H9 (cell line): ENCODE measurements at regions not wholly inside any gene's neighbourhood (a gene's known extent, or its start where the extent isn't known, plus 50 kb on each side); places are given as distances from the start of the nearest gene placed in this dataset.

ENCODE experiments used
- DNase-seq: peaks from one replicate; pipeline ENCODE4 v3.0.0-alpha.2; 2017
- H2AFZ ChIP-seq: one replicate; pipeline ENCODE4 v1.6.1; 2013; ENCODE audit warnings: mild to moderate bottlenecking, low read length, control low read depth, moderate library complexity
- H2AK5ac ChIP-seq: 2 replicates; pipeline ENCODE4 v1.6.1; 2013; ENCODE audit warnings: low read length, control low read depth, mixed read lengths; ENCODE audit not compliant: insufficient read length
- H2BK120ac ChIP-seq: one replicate; pipeline ENCODE4 v1.6.1; 2013; ENCODE audit warnings: low read depth, mild to moderate bottlenecking, low read length, control low read depth, inconsistent platforms; ENCODE audit not compliant: poor library complexity, severe bottlenecking
- H2BK12ac ChIP-seq: 2 replicates; pipeline ENCODE4 v1.6.1; 2013; ENCODE audit warnings: low read length, control low read depth, mixed read lengths, low read depth; ENCODE audit not compliant: insufficient read length
- H2BK15ac ChIP-seq: 2 replicates; pipeline ENCODE4 v1.6.1; 2013; ENCODE audit warnings: low read depth, low read length, control low read depth
- H2BK20ac ChIP-seq: one replicate; pipeline ENCODE4 v1.6.1; 2013; ENCODE audit warnings: low read depth, mild to moderate bottlenecking, low read length, control low read depth, inconsistent platforms; ENCODE audit not compliant: poor library complexity, severe bottlenecking
- H2BK5ac ChIP-seq: 2 replicates; pipeline ENCODE4 v1.6.1; 2013; ENCODE audit warnings: low read length, control low read depth, mixed read lengths; ENCODE audit not compliant: insufficient read length
- H3K14ac ChIP-seq: 2 replicates; pipeline ENCODE4 v1.6.1; 2013; ENCODE audit warnings: low read length, control low read depth; ENCODE audit not compliant: insufficient read depth
- H3K18ac ChIP-seq: 2 replicates; pipeline ENCODE4 v1.6.1; 2013; ENCODE audit warnings: low read depth, mild to moderate bottlenecking, mixed read lengths, low read length, control low read depth; ENCODE audit not compliant: insufficient read length
- H3K23ac ChIP-seq: 2 replicates; pipeline ENCODE4 v1.6.1; 2013; ENCODE audit warnings: low read length, control low read depth, mixed read lengths, low read depth; ENCODE audit not compliant: insufficient read length
- H3K23me2 ChIP-seq: 2 replicates; pipeline ENCODE4 v1.6.1; 2013; ENCODE audit warnings: low read depth, mild to moderate bottlenecking, mixed read lengths, low read length, control low read depth; ENCODE audit not compliant: insufficient read length, poor library complexity, severe bottlenecking
- H3K27ac ChIP-seq: 2 replicates; pipeline ENCODE4 v1.5.1; 2013; ENCODE audit warnings: low read length, control low read depth, mixed read lengths, low read depth; ENCODE audit not compliant: insufficient read length
- H3K27me3 ChIP-seq: 2 replicates; pipeline ENCODE4 v1.6.1; 2013; ENCODE audit warnings: low read length, control low read depth, inconsistent platforms; ENCODE audit not compliant: insufficient read depth
- H3K4ac ChIP-seq: 2 replicates; pipeline ENCODE4 v1.6.1; 2013; ENCODE audit warnings: low read depth, mild to moderate bottlenecking, control low read depth, inconsistent platforms, low read length, moderate library complexity
- H3K4me1 ChIP-seq: 2 replicates; pipeline ENCODE4 v1.6.1; 2013; ENCODE audit warnings: low read length, control low read depth, inconsistent platforms; ENCODE audit not compliant: insufficient read depth
- H3K4me2 ChIP-seq: 2 replicates; pipeline ENCODE4 v1.6.1; 2013; ENCODE audit warnings: low read length, control low read depth, mixed read lengths; ENCODE audit not compliant: insufficient read length, insufficient read depth
- H3K56ac ChIP-seq: 2 replicates; pipeline ENCODE4 v1.6.1; 2013; ENCODE audit warnings: low read depth, mild to moderate bottlenecking, mixed read lengths, low read length, control low read depth; ENCODE audit not compliant: insufficient read length
- H3K79me1 ChIP-seq: 2 replicates; pipeline ENCODE4 v1.6.1; 2013; ENCODE audit warnings: low read depth, mild to moderate bottlenecking, moderate library complexity, low read length, control low read depth, inconsistent platforms; ENCODE audit not compliant: insufficient read depth, poor library complexity, severe bottlenecking
- H3K79me2 ChIP-seq: 2 replicates; pipeline ENCODE4 v1.6.1; 2013; ENCODE audit warnings: low read length, control low read depth, inconsistent platforms; ENCODE audit not compliant: insufficient read depth
- H3K9ac ChIP-seq: 2 replicates; pipeline ENCODE4 v1.6.1; 2013; ENCODE audit warnings: low read length, control low read depth, mixed read lengths; ENCODE audit not compliant: insufficient read length; ENCODE audit errors: extremely low read depth
- H3K9me3 ChIP-seq: one replicate; pipeline ENCODE4 v1.6.1; 2013; ENCODE audit warnings: low read depth, low read length, inconsistent platforms; ENCODE audit not compliant: control insufficient read depth
- H3T11ph ChIP-seq: one replicate; pipeline ENCODE4 v1.6.1; 2013; ENCODE audit warnings: mild to moderate bottlenecking, low read length, control low read depth, inconsistent platforms
- H4K20me1 ChIP-seq: one replicate; pipeline ENCODE4 v1.6.1; 2013; ENCODE audit not compliant: control insufficient read depth, insufficient read length, insufficient read depth
- H4K5ac ChIP-seq: 2 replicates; pipeline ENCODE4 v1.6.1; 2013; ENCODE audit warnings: low read depth, mild to moderate bottlenecking, mixed read lengths, low read length, control low read depth; ENCODE audit not compliant: insufficient read length
- H4K8ac ChIP-seq: replicated peaks from 2 replicates; pipeline ENCODE4 v1.6.1; 2013; ENCODE audit warnings: low read length, control low read depth, mixed read lengths, low read depth; ENCODE audit not compliant: insufficient read length
- H4K91ac ChIP-seq: 2 replicates; pipeline ENCODE4 v1.6.1; 2013; ENCODE audit warnings: low read depth, mild to moderate bottlenecking, moderate library complexity, mixed read lengths, low read length, control low read depth; ENCODE audit not compliant: insufficient read length
- H3K27ac Mint-ChIP-seq, 3 experiments: 2 replicates in 2 of 3; 3 replicates in 1 of 3; pipeline ENCODE4 v1.8.0; 2020 to 2021; ENCODE audit warnings: mixed read lengths in 3 of 3, mild to moderate bottlenecking in 1 of 3, moderate library complexity in 1 of 3
- H3K27me3 Mint-ChIP-seq: 2 replicates; pipeline ENCODE4 v1.8.0; 2021; ENCODE audit warnings: low read depth, mild to moderate bottlenecking, moderate library complexity, mixed read lengths
- H3K36me3 Mint-ChIP-seq, 3 experiments: 2 replicates in 2 of 3; 3 replicates in 1 of 3; pipeline ENCODE4 v1.8.0; 2020 to 2021; ENCODE audit warnings: low read depth in 3 of 3, mixed read lengths in 3 of 3; ENCODE audit not compliant: insufficient read depth in 1 of 3
- H3K4me1 Mint-ChIP-seq, 2 experiments: 2 replicates each; pipeline ENCODE4 v1.8.0; 2020; ENCODE audit warnings: mixed read lengths in 2 of 2
- H3K4me3 Mint-ChIP-seq, 2 experiments: 2 replicates in 1 of 2; 3 replicates in 1 of 2; pipeline ENCODE4 v1.8.0; 2020 to 2021; ENCODE audit warnings: mild to moderate bottlenecking in 2 of 2, mixed read lengths in 2 of 2, moderate library complexity in 1 of 2
- H3K9me3 Mint-ChIP-seq, 2 experiments: 2 replicates in 1 of 2; 3 replicates in 1 of 2; pipeline ENCODE4 v1.8.0; 2020; ENCODE audit warnings: mild to moderate bottlenecking in 2 of 2, mixed read lengths in 2 of 2, moderate library complexity in 1 of 2
- WGBS: extraction: QIAGEN DNeasy Blood & Tissue Kit; methylation state at CpG from one replicate; pipeline ENCODE4 v1.1.7; 2013; ENCODE audit warnings: missing lambda C conversion rate, low lambda C conversion rate, mixed read lengths; ENCODE audit not compliant: insufficient read length; ENCODE audit errors: extremely low coverage; 5-methylcytosine and 5-hydroxymethylcytosine counted together
- TF ChIP-seq, protein P1 (sequence below): fragments of 200-600 bp; sonication (generic); conservative IDR thresholded peaks from 3 replicates; pipeline ENCODE4 v1.8.0; 2021; ENCODE audit warnings: antibody characterized with exemption, mild to moderate bottlenecking

DNA sequence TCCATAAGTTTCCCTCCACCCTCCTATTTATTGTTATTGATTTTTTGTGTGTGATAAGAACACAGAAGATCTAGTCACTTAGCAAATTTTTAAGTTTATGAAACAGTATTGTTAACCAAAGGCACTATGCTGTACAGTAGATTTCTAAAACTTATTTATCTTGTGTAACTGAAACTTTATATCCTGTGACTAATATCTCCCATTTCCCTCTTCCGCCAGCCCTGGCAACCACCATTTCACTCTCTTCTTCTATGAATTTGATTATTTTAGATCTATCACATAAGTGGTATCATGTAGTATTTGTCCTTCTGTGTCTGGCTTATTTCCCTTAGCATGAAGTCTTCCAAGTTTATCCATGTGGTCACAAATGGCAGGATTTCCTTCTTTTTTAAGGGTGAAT, 144.3 kb upstream of the INHBA start:
- Histone ChIP-seq H3K4ac (no peak overlapping the region), H3K14ac (no peak overlapping the region), H4K5ac (no peak overlapping the region), H2AK5ac (no peak overlapping the region), H3K27me3 (no peaks in the 10 kb centered on the region), H2BK5ac (no peak overlapping the region), H3K79me2 (no peaks in the 10 kb centered on the region), H3K56ac (no peak overlapping the region), H4K20me1 (no peaks in the 10 kb centered on the region), H2AFZ (no peak overlapping the region), H2BK20ac (no peak overlapping the region), H3T11ph (no peak overlapping the region), H2BK120ac (no peak overlapping the region), H3K9me3 (no peaks in the 10 kb centered on the region), H3K4me2 (no peak overlapping the region), H3K27ac (no peak overlapping the region), H3K79me1 (no peaks in the 10 kb centered on the region), H3K23ac (no peak overlapping the region), H2BK12ac (no peak overlapping the region), H2BK15ac (no peak overlapping the region), H3K18ac (no peak overlapping the region), H3K23me2 (no peaks in the 10 kb centered on the region), H3K9ac (no peak overlapping the region), H3K4me1 (no peaks in the 10 kb centered on the region), H4K8ac (no peak overlapping the region), H4K91ac (no peak overlapping the region)
- no CpG with 5 or more reads among the region's 1 CpG for WGBS
- no peak for DNase-seq
- H3K4me3 Mint-ChIP-seq = no peak overlapping the region
- H3K27me3 Mint-ChIP-seq = no peaks in the 10 kb centered on the region
- TF ChIP-seq, protein P1, sequence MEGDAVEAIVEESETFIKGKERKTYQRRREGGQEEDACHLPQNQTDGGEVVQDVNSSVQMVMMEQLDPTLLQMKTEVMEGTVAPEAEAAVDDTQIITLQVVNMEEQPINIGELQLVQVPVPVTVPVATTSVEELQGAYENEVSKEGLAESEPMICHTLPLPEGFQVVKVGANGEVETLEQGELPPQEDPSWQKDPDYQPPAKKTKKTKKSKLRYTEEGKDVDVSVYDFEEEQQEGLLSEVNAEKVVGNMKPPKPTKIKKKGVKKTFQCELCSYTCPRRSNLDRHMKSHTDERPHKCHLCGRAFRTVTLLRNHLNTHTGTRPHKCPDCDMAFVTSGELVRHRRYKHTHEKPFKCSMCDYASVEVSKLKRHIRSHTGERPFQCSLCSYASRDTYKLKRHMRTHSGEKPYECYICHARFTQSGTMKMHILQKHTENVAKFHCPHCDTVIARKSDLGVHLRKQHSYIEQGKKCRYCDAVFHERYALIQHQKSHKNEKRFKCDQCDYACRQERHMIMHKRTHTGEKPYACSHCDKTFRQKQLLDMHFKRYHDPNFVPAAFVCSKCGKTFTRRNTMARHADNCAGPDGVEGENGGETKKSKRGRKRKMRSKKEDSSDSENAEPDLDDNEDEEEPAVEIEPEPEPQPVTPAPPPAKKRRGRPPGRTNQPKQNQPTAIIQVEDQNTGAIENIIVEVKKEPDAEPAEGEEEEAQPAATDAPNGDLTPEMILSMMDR = no peak
- no peaks in the 10 kb centered on the region for H3K36me3 Mint-ChIP-seq
- no peaks in the 10 kb centered on the region for H3K4me1 Mint-ChIP-seq
- H3K27ac Mint-ChIP-seq = no peak overlapping the region
- H3K9me3 Mint-ChIP-seq = peaks cover 0 to 2% of the 10 kb centered on the region in 2 experiments; a peak in 3 of 5 replicates
